ENCODE measurements at regions not wholly inside any gene's neighbourhood (a gene's known extent, or its start where the extent isn't known, plus 50 kb on each side); places are given as distances from the start of the nearest gene placed in this dataset.

DNA sequence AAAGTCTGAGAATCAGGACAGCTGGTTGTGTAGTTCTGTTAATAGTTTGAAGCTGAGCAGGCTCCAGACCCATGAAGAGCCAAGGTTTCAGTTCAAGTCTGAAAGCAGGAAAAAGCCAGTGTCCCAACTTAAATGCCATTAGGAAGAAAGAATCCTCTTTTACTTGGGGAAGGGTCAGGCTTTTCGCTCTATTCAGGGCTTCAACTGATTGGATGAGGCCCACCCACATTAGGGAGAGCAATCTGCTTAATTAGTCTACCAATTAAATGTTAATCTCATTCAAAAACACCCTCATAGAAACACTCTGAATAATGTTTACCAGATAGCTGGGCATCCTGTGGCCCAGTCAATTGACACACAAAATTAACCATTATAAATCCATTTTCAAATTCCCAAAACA is 462.2 kb downstream of the EPM2A start:
- H4K91ac ChIP-seq (ENCODE audit: insufficient read length, low read depth, low read length): no peak overlapping the region
- no peaks in the 10 kb centered on the region for H3K27me3 ChIP-seq (ENCODE audit: insufficient read depth, low read length)
- Mint-ChIP-seq H3K27ac (no peak overlapping the region), H3K36me3 (ENCODE audit: insufficient read depth in 1 of 3, low read depth in 3 of 3) (no peaks in the 10 kb centered on the region), H3K9me3 (no peaks in the 10 kb centered on the region), H3K4me1 (peaks cover 6% of the 10 kb centered on the region in 2 experiments), H3K27me3 (ENCODE audit: low read depth) (no peaks in the 10 kb centered on the region), H3K4me3 (no peak overlapping the region)
- H3K4ac ChIP-seq (ENCODE audit: low read depth, low read length): no peak overlapping the region
- no peak for DNase-seq
- H2BK120ac ChIP-seq (ENCODE audit: low read depth, low read length, poor library complexity, severe bottlenecking): no peak overlapping the region
- no peak overlapping the region for H2AFZ ChIP-seq (ENCODE audit: low read length)
- H2BK5ac ChIP-seq (ENCODE audit: insufficient read length, low read length): no peak overlapping the region
- TF ChIP-seq, protein P1, sequence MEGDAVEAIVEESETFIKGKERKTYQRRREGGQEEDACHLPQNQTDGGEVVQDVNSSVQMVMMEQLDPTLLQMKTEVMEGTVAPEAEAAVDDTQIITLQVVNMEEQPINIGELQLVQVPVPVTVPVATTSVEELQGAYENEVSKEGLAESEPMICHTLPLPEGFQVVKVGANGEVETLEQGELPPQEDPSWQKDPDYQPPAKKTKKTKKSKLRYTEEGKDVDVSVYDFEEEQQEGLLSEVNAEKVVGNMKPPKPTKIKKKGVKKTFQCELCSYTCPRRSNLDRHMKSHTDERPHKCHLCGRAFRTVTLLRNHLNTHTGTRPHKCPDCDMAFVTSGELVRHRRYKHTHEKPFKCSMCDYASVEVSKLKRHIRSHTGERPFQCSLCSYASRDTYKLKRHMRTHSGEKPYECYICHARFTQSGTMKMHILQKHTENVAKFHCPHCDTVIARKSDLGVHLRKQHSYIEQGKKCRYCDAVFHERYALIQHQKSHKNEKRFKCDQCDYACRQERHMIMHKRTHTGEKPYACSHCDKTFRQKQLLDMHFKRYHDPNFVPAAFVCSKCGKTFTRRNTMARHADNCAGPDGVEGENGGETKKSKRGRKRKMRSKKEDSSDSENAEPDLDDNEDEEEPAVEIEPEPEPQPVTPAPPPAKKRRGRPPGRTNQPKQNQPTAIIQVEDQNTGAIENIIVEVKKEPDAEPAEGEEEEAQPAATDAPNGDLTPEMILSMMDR (conservative IDR thresholded peaks at IDR 0.05): no peak
- no peak overlapping the region for H3K14ac ChIP-seq (ENCODE audit: insufficient read depth, low read length)
- no peak overlapping the region for H2BK20ac ChIP-seq (ENCODE audit: low read depth, low read length, poor library complexity, severe bottlenecking)
- H3K27ac ChIP-seq (ENCODE audit: insufficient read length, low read depth, low read length): no peak overlapping the region
- H3K79me2 ChIP-seq (ENCODE audit: insufficient read depth, low read length): no peaks in the 10 kb centered on the region
- H3K9ac ChIP-seq (ENCODE audit: extremely low read depth, insufficient read length, low read length): no peak overlapping the region
- no peaks in the 10 kb centered on the region for H3K23me2 ChIP-seq (ENCODE audit: insufficient read length, low read depth, low read length, poor library complexity, severe bottlenecking)
- H3K4me2 ChIP-seq (ENCODE audit: insufficient read depth, insufficient read length, low read length): no peak overlapping the region
- H3K4me1 ChIP-seq (ENCODE audit: insufficient read depth, low read length): no peaks in the 10 kb centered on the region
- no peak overlapping the region for H3T11ph ChIP-seq (ENCODE audit: low read length)
- H2AK5ac ChIP-seq (ENCODE audit: insufficient read length, low read length): no peak overlapping the region
- WGBS (ENCODE audit: extremely low coverage, insufficient read length, low lambda C conversion rate): no CpG with 5 or more reads among the region's 1 CpG
- H3K23ac ChIP-seq (ENCODE audit: insufficient read length, low read depth, low read length): no peak overlapping the region
- H4K20me1 ChIP-seq (ENCODE audit: control insufficient read depth, insufficient read depth, insufficient read length): no peaks in the 10 kb centered on the region
- H4K8ac ChIP-seq (replicated peaks; ENCODE audit: insufficient read length, low read depth, low read length): no peak overlapping the region
- H3K9me3 ChIP-seq (ENCODE audit: control insufficient read depth, low read depth, low read length): no peaks in the 10 kb centered on the region
- H2BK15ac ChIP-seq (ENCODE audit: low read depth, low read length): no peak overlapping the region
- H3K18ac ChIP-seq (ENCODE audit: insufficient read length, low read depth, low read length): no peak overlapping the region
- H3K79me1 ChIP-seq (ENCODE audit: insufficient read depth, low read depth, low read length, poor library complexity, severe bottlenecking): no peaks in the 10 kb centered on the region
- H2BK12ac ChIP-seq (ENCODE audit: insufficient read length, low read depth, low read length): no peak overlapping the region
- no peak overlapping the region for H4K5ac ChIP-seq (ENCODE audit: insufficient read length, low read depth, low read length)
- no peak overlapping the region for H3K56ac ChIP-seq (ENCODE audit: insufficient read length, low read depth, low read length)

All from H9 (cell line).